ENCODE measurements at regions not wholly inside any gene's neighbourhood (a gene's known extent, or its start where the extent isn't known, plus 50 kb on each side); places are given as distances from the start of the nearest gene placed in this dataset.

DNA sequence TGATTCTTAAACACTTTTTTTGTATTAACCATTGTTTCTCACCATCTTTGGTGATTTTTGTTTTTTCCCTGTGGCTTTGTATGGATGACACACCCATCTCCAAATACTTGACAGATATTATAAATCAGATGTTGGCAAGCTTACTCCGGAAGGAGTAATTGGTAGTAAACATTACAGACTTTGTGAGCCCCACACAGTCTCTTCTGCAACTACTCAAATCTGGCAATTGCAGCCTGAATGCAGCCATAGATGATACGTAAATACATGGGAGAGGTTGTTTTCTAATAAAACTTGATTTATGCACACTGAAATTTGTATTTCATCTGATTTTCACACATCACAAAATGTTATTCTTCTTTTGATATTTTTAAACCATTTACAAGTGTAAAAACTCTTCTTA is 331.5 kb downstream of the ARPP21 start:
- in situ Hi-C loops (cut with MboI; ENCODE audit: low pct_ligation_motif_present in 1 of 4, low pct_unique_long_range_greater_than_20kb in 1 of 4, low sequenced_read_pairs in 3 of 4) (loop anchor here (25.0 kb wide), 2 partner anchors 717 to 742 kb away; no protein-coding TSS in a partner anchor), intact Hi-C loops (cut with DNase I; ENCODE audit: low total_unique reads) (no loop called here)
- no peaks in the 10 kb centered on the region for H3K36me3 ChIP-seq
- no peak for DNase-seq
- no peak overlapping the region for H3K4me3 ChIP-seq
- no peaks in the 10 kb centered on the region for H3K27me3 ChIP-seq
- H3K27ac ChIP-seq, result no peak overlapping the region
- no peaks in the 10 kb centered on the region for H3K4me1 ChIP-seq
- H3K9me3 ChIP-seq, result no peaks in the 10 kb centered on the region
- WGBS, 2 donors (ENCODE audit: low coverage in 1 of 2), result 30 to 44% methylated on average over 2 of the region's 2 CpGs
- no peak for TF ChIP-seq POLR2AphosphoS5 (IDR thresholded peaks at IDR 0.05)
- no peak for TF ChIP-seq POLR2A (IDR thresholded peaks at IDR 0.05)
- TF ChIP-seq, protein P1, sequence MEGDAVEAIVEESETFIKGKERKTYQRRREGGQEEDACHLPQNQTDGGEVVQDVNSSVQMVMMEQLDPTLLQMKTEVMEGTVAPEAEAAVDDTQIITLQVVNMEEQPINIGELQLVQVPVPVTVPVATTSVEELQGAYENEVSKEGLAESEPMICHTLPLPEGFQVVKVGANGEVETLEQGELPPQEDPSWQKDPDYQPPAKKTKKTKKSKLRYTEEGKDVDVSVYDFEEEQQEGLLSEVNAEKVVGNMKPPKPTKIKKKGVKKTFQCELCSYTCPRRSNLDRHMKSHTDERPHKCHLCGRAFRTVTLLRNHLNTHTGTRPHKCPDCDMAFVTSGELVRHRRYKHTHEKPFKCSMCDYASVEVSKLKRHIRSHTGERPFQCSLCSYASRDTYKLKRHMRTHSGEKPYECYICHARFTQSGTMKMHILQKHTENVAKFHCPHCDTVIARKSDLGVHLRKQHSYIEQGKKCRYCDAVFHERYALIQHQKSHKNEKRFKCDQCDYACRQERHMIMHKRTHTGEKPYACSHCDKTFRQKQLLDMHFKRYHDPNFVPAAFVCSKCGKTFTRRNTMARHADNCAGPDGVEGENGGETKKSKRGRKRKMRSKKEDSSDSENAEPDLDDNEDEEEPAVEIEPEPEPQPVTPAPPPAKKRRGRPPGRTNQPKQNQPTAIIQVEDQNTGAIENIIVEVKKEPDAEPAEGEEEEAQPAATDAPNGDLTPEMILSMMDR (IDR thresholded peaks at IDR 0.05), result no peak
- no peak for TF ChIP-seq EP300 (IDR thresholded peaks at IDR 0.05; ENCODE audit: low read depth)

DNA sequence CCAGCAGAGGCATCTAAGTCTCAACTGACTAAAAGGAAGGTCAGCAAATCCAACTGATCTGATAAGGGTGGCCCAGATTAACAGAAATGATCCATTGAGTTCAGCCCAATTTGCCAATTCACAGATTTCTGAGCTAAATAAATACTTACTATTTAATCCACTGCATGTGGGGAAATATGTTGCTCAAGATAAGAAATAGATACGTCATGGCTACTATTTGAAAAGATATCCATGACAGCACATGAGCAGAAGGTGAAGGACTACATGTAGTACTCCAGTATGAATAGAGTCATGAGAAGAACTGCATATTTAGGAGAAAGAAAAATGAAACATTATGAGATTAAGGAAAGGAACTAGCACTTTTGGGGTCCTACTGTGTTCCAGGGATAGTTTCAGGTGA is 332.4 kb downstream of the ARPP21 start:
- Histone ChIP-seq H3K4me3 (no peak overlapping the region), H3K36me3 (no peaks in the 10 kb centered on the region), H3K4me1 (no peaks in the 10 kb centered on the region), H3K27ac (no peak overlapping the region), H3K9me3 (no peaks in the 10 kb centered on the region), H3K27me3 (no peaks in the 10 kb centered on the region)
- in situ Hi-C loops (cut with MboI; ENCODE audit: low pct_ligation_motif_present in 1 of 4, low pct_unique_long_range_greater_than_20kb in 1 of 4, low sequenced_read_pairs in 3 of 4) (loop anchor here (25.0 kb wide), 2 partner anchors 716 to 741 kb away; no protein-coding TSS in a partner anchor), intact Hi-C loops (cut with DNase I; ENCODE audit: low total_unique reads) (no loop called here)
- no peak for TF ChIP-seq POLR2AphosphoS5 (IDR thresholded peaks at IDR 0.05)
- TF ChIP-seq POLR2A (IDR thresholded peaks at IDR 0.05), result no peak
- TF ChIP-seq, protein P1 (IDR thresholded peaks at IDR 0.05), result no peak
- no peak for TF ChIP-seq EP300 (IDR thresholded peaks at IDR 0.05; ENCODE audit: low read depth)
- WGBS, 2 donors (ENCODE audit: low coverage in 1 of 2), result 89 to 92% methylated on average over 1 of the region's 1 CpG
- DNase-seq, result no peak

DNA sequence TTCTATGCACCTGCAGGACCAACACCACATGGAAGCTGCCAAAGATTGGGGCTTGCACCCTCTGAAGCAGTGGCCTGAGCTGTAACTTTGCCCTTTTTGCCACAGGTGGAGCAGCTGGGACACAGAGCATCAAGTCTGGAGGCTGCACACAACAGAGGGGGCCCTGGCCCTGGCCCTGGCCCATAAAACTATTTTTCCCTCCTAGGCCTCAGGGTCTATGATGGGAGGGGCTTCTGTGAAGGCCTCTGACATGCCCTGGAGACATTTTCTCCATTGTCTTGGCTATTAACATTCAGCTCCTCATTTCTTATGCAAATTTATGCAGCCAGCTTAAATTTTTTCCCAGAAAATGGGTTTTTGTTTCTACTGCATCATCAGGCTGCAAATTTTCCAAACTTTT is 335.5 kb downstream of the ARPP21 start:
- no peak for DNase-seq
- Histone ChIP-seq H3K4me1 (no peaks in the 10 kb centered on the region), H3K27ac (no peak overlapping the region), H3K4me3 (no peak overlapping the region), H3K9me3 (no peaks in the 10 kb centered on the region), H3K27me3 (no peaks in the 10 kb centered on the region), H3K36me3 (no peaks in the 10 kb centered on the region)
- in situ Hi-C loops (cut with MboI; ENCODE audit: low pct_ligation_motif_present in 1 of 4, low pct_unique_long_range_greater_than_20kb in 1 of 4, low sequenced_read_pairs in 3 of 4), result loop anchor here (25.0 kb wide), 2 partner anchors 712 to 737 kb away; no protein-coding TSS in a partner anchor
- intact Hi-C loops (cut with DNase I; ENCODE audit: low total_unique reads), result no loop called here
- TF ChIP-seq, protein P1 (IDR thresholded peaks at IDR 0.05), result no peak
- TF ChIP-seq EP300 (IDR thresholded peaks at IDR 0.05; ENCODE audit: low read depth) (no peak), POLR2A (IDR thresholded peaks at IDR 0.05) (no peak), POLR2AphosphoS5 (IDR thresholded peaks at IDR 0.05) (no peak)

DNA sequence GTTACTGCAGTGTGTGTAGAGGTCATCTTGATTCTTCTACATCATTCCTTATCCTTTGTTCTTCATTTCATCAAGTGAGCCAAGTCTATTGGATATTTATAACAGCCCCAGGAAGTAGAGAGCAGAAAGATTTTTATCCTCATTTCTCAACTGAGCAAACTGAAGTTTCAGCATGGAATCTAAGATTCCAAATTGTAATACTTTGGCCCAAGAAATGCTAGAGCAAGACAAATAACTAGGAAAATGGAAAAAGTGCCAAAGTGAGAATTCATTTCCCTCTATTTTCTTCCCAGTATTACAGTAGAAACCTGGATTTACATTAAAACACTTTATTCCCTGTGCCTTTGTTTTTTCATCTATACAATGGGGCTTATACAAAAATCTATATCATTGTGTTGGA is 346.8 kb downstream of the ARPP21 start:
- no peak for DNase-seq
- intact Hi-C loops (cut with DNase I; ENCODE audit: low total_unique reads), result no loop called here
- Histone ChIP-seq H3K36me3 (no peaks in the 10 kb centered on the region), H3K27me3 (no peaks in the 10 kb centered on the region), H3K27ac (no peak overlapping the region), H3K4me1 (no peaks in the 10 kb centered on the region), H3K9me3 (no peaks in the 10 kb centered on the region), H3K4me3 (no peak overlapping the region)
- no peak for TF ChIP-seq POLR2AphosphoS5 (IDR thresholded peaks at IDR 0.05)
- no peak for TF ChIP-seq POLR2A (IDR thresholded peaks at IDR 0.05)
- TF ChIP-seq EP300 (IDR thresholded peaks at IDR 0.05; ENCODE audit: low read depth), result no peak
- TF ChIP-seq, protein P1 (IDR thresholded peaks at IDR 0.05), result no peak
- in situ Hi-C loops (cut with MboI; ENCODE audit: low pct_ligation_motif_present in 1 of 4, low pct_unique_long_range_greater_than_20kb in 1 of 4, low sequenced_read_pairs in 3 of 4), result no loop called here

Data from transverse colon (tissue), 4 donors.